GM12872 (cell line): ENCODE measurements at regions not wholly inside any gene's neighbourhood (a gene's known extent, or its start where the extent isn't known, plus 50 kb on each side); places are given as distances from the start of the nearest gene placed in this dataset.

Experiments used
- TF ChIP-seq, protein P1 (sequence below): IDR thresholded peaks from 3 replicates; pipeline ENCODE4 v1.5.1; 2011; ENCODE audit warnings: low read depth, mild to moderate bottlenecking, low read length, moderate library complexity; ENCODE audit not compliant: insufficient read depth

DNA sequence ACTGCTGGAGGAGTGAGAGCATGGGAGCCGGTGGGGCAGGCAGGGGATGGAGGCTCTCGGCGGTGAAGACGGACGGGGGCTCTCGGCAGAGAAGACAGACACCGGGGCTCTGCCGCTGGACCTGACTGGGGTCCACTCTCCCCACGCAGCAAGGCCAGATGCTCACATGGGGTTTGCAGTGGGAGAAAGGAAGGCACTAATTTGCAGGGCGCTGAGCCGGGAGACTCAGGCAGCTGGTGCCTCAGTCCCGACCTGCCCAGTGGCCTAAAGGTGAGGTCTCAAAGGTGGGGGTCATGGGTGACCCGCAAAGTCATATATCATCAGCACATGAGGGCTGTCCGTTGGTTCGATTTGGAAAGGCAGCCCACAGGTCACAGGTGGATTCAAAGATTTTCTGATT, 187.3 kb downstream of the ERMARD start:
- TF ChIP-seq, protein P1, sequence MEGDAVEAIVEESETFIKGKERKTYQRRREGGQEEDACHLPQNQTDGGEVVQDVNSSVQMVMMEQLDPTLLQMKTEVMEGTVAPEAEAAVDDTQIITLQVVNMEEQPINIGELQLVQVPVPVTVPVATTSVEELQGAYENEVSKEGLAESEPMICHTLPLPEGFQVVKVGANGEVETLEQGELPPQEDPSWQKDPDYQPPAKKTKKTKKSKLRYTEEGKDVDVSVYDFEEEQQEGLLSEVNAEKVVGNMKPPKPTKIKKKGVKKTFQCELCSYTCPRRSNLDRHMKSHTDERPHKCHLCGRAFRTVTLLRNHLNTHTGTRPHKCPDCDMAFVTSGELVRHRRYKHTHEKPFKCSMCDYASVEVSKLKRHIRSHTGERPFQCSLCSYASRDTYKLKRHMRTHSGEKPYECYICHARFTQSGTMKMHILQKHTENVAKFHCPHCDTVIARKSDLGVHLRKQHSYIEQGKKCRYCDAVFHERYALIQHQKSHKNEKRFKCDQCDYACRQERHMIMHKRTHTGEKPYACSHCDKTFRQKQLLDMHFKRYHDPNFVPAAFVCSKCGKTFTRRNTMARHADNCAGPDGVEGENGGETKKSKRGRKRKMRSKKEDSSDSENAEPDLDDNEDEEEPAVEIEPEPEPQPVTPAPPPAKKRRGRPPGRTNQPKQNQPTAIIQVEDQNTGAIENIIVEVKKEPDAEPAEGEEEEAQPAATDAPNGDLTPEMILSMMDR: no peak

DNA sequence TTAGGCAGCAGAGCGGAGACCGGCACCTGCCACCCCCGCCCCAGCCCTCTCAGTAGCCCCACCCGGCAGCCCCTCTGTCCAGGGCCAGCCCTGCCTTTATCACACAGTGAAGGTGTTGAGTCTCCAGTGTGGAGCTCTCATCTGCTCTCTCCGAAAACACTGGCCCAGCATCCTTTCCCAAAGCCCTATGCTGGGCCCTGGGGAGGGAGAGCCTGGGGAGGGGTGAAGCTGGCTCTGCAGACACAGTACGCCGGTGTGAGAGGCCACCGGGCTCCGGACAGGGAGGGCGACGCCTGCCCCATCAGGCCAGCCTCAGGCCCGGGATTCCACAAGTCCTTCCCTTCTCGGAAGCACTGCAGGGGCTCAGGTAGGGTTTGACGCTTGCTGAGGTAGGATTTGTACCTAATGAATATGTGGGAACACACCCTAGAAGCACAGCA, 186.9 kb downstream of the ERMARD start:
- TF ChIP-seq, protein P1: no peak

DNA sequence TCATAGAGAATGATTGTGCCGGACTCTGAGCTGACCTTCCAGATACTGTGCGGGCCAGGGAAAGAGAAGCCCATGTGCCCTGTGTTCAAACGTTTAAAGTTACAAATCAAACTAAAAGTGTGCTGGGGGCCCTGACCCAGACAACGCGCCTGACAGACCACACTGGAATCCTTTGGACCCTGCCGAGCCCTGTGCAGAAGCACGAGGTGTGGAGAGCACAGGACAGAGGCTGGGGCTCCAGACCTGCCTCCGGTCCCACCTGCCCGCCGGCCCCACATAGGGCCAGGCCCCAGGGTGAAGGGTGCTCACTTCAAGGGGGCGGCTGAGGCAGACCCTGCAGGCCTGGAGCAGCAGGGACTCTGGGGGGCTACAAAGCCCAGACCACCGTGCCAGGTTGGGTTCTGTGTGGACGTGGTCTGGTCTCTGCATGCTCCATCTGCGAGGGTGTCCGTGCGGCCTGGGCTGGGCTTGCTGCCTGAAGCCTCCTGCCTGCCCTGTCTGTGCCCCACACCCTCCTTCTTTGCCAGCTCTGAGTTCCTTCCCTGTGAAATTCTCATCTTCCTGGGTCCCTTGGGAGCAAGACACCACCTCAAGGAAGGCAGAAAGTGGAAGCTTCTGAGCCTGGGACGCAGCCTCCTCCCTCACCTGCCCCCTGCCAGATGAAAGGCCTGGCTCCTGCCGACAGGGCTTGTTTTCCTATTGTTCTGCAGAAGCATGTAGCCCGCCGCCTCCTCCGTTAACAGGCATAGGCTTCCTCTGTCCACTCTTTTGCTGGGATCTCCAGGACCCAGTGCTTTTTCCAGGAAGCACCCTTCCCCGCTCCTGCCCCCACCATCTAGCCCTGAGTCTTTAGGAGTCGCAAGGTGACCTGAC, 186.2 kb downstream of the ERMARD start:
- TF ChIP-seq, protein P1: no peak

DNA sequence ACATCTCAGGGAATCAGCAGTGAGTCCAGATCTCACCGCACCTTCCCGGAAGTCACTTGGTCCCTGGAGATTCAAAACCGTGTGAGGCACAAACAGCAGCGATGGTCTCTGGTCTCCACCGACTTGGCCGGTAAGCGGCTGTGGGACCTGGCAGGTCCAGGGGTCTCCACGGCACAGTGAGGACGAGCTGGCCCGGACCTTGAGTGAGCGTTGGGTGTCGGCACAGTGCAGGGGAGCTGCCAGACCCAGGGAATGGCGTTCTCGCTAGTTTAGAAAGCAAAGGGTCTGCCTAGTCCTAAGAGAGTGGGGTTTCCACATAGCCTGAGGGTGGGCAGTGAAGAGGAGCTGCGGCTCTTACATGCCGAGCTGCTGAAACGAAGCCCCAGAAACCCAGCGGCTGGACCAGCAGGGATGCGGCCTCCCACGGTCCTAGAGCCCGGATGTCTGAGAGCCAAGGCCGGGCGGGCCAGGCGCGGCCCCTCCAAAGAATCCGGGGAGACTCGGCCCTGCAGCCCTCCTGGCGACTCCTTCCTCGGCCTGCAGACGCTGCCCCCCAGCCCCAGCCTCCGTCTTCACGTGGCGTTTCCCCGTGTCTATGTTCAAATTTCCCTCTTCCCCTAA, 185.0 kb downstream of the ERMARD start:
- TF ChIP-seq, protein P1: no peak

DNA sequence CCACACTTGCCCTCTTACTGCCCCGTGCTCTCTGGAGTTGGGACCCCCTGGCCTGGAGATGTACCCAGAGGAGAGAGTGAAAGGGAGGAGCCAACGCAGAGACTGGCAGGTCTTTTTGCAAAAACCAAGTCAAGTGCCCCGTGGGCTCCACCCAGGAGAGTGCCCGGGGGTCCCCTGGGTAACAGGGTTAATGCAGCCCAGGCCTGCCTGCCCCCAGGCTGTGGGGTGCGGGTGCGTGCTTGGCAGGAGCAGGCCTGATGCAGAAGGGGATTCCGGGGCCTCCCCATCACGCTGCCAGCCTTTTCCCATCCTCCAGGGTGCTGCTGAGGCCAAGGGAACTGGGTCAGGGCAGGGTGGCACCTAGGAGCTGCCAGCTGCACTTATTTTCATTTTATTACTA, 184.4 kb downstream of the ERMARD start:
- TF ChIP-seq, protein P1: no peak

DNA sequence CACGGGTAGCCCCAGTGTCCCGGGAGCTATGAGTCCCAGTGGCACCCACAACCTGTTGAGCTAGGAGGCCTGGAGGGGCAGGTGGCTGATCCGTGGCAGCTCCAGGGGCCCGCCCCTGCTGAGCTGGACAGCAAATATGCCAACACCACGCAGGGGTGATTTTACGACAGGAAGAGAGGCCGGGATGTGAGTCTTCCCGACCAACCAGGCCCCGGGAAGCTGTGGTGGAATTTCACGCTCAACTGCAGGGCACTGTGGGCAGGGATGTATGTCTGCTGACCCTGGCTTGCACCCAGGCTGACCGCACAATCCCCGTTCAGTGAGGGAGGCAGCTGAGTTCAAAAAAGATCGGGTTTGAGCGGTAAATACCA, 183.9 kb downstream of the ERMARD start:
- TF ChIP-seq, protein P1: no peak

DNA sequence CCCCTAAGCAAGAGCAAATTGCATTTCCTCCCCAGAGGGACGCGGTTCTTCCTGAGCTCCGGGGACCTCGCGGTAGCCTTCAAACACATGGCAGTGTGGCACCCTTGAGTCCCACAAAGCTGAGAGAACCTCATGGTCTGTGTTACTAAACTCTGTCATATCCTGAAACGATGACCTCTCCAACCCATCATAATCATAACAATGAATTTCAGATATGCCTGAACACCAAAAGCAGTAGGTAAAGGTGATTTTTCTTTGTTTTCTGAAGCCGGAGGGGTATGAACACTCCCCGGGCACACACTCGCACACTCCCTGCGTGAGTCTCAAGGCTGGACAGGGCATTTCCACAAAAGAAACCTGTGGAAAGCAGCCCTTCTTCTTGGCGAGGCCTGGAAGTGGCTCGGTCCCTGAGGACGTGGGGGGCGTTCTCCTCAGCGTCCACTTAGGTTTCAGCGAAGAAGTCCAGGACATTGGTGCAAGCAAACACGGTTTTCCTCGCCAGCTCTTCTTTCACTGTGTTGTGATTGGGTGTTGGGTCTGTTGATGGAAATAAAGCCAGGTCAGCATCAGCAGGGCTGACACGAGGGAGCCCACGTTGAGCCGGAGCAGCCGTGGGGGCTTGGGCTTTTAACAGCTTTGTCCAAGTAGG, 183.4 kb downstream of the ERMARD start:
- TF ChIP-seq, protein P1: no peak
